ENCODE measurements at regions not wholly inside any gene's neighbourhood (a gene's known extent, or its start where the extent isn't known, plus 50 kb on each side); places are given as distances from the start of the nearest gene placed in this dataset.

- no peak overlapping the region for H3K27ac ChIP-seq
- no peak overlapping the region for H3K9ac ChIP-seq
- H2AFZ ChIP-seq (ENCODE audit: low read depth): no peak overlapping the region
- no peaks in the 10 kb centered on the region for H4K20me1 ChIP-seq (ENCODE audit: insufficient read depth)
- no peaks in the 10 kb centered on the region for H3K27me3 ChIP-seq (ENCODE audit: insufficient read depth, low read depth)
- no peak for TF ChIP-seq CTCF (conservative IDR thresholded peaks at IDR 0.05; ENCODE audit: low read depth, low read length)
- no peaks in the 10 kb centered on the region for H3K79me2 ChIP-seq (ENCODE audit: insufficient read depth, low read depth)
- no peaks in the 10 kb centered on the region for H3K4me1 ChIP-seq (ENCODE audit: low read depth, poor library complexity, severe bottlenecking)
- no peak overlapping the region for H3K4me3 ChIP-seq (IDR thresholded peaks at IDR 0.05; ENCODE audit: insufficient read depth, low read depth, low read length)
- H3K36me3 ChIP-seq (ENCODE audit: insufficient read depth): no peaks in the 10 kb centered on the region
- no peak overlapping the region for H3K4me2 ChIP-seq
Observed at GRCh38 chr3:27649277-27649676, 72.8 kb downstream of the EOMES start.

GRCh38 chr3:27646896-27647295 is 75.2 kb downstream of the EOMES start:
- no peaks in the 10 kb centered on the region for H3K27me3 ChIP-seq (ENCODE audit: insufficient read depth, low read depth)
- no peak overlapping the region for H3K4me2 ChIP-seq
- H2AFZ ChIP-seq (ENCODE audit: low read depth): no peak overlapping the region
- H3K27ac ChIP-seq: no peak overlapping the region
- TF ChIP-seq CTCF (conservative IDR thresholded peaks at IDR 0.05; ENCODE audit: low read depth, low read length): no peak
- no peaks in the 10 kb centered on the region for H3K4me1 ChIP-seq (ENCODE audit: low read depth, poor library complexity, severe bottlenecking)
- H3K4me3 ChIP-seq (IDR thresholded peaks at IDR 0.05; ENCODE audit: insufficient read depth, low read depth, low read length): no peak overlapping the region
- H3K79me2 ChIP-seq (ENCODE audit: insufficient read depth, low read depth): no peaks in the 10 kb centered on the region
- H3K9ac ChIP-seq: no peak overlapping the region
- no peaks in the 10 kb centered on the region for H3K36me3 ChIP-seq (ENCODE audit: insufficient read depth)
- no peaks in the 10 kb centered on the region for H4K20me1 ChIP-seq (ENCODE audit: insufficient read depth)

GRCh38 chr3:27644941-27645340 is 77.2 kb downstream of the EOMES start:
- H3K9ac ChIP-seq: no peak overlapping the region
- no peak overlapping the region for H3K27ac ChIP-seq
- H4K20me1 ChIP-seq (ENCODE audit: insufficient read depth): no peaks in the 10 kb centered on the region
- no peaks in the 10 kb centered on the region for H3K79me2 ChIP-seq (ENCODE audit: insufficient read depth, low read depth)
- no peak for TF ChIP-seq CTCF (conservative IDR thresholded peaks at IDR 0.05; ENCODE audit: low read depth, low read length)
- no peaks in the 10 kb centered on the region for H3K36me3 ChIP-seq (ENCODE audit: insufficient read depth)
- H3K27me3 ChIP-seq (ENCODE audit: insufficient read depth, low read depth): no peaks in the 10 kb centered on the region
- H3K4me2 ChIP-seq: no peak overlapping the region
- no peak overlapping the region for H3K4me3 ChIP-seq (IDR thresholded peaks at IDR 0.05; ENCODE audit: insufficient read depth, low read depth, low read length)
- H2AFZ ChIP-seq (ENCODE audit: low read depth): no peak overlapping the region
- no peaks in the 10 kb centered on the region for H3K4me1 ChIP-seq (ENCODE audit: low read depth, poor library complexity, severe bottlenecking)

GRCh38 chr3:27643355-27643754 is 78.8 kb downstream of the EOMES start:
- no peak overlapping the region for H3K4me3 ChIP-seq (IDR thresholded peaks at IDR 0.05; ENCODE audit: insufficient read depth, low read depth, low read length)
- H3K9ac ChIP-seq: no peak overlapping the region
- no peak overlapping the region for H3K27ac ChIP-seq
- H3K4me2 ChIP-seq: no peak overlapping the region
- H4K20me1 ChIP-seq (ENCODE audit: insufficient read depth): no peaks in the 10 kb centered on the region
- no peaks in the 10 kb centered on the region for H3K4me1 ChIP-seq (ENCODE audit: low read depth, poor library complexity, severe bottlenecking)
- no peaks in the 10 kb centered on the region for H3K79me2 ChIP-seq (ENCODE audit: insufficient read depth, low read depth)
- TF ChIP-seq CTCF (conservative IDR thresholded peaks at IDR 0.05; ENCODE audit: low read depth, low read length): no peak
- no peak overlapping the region for H2AFZ ChIP-seq (ENCODE audit: low read depth)
- no peaks in the 10 kb centered on the region for H3K36me3 ChIP-seq (ENCODE audit: insufficient read depth)
- no peaks in the 10 kb centered on the region for H3K27me3 ChIP-seq (ENCODE audit: insufficient read depth, low read depth)

- no peaks in the 10 kb centered on the region for H4K20me1 ChIP-seq (ENCODE audit: insufficient read depth)
- H3K4me3 ChIP-seq (IDR thresholded peaks at IDR 0.05; ENCODE audit: insufficient read depth, low read depth, low read length): no peak overlapping the region
- no peak overlapping the region for H3K9ac ChIP-seq
- no peaks in the 10 kb centered on the region for H3K79me2 ChIP-seq (ENCODE audit: insufficient read depth, low read depth)
- H2AFZ ChIP-seq (ENCODE audit: low read depth): no peak overlapping the region
- H3K4me1 ChIP-seq (ENCODE audit: low read depth, poor library complexity, severe bottlenecking): no peaks in the 10 kb centered on the region
- no peaks in the 10 kb centered on the region for H3K27me3 ChIP-seq (ENCODE audit: insufficient read depth, low read depth)
- no peak overlapping the region for H3K27ac ChIP-seq
- H3K36me3 ChIP-seq (ENCODE audit: insufficient read depth): no peaks in the 10 kb centered on the region
- no peak for TF ChIP-seq CTCF (conservative IDR thresholded peaks at IDR 0.05; ENCODE audit: low read depth, low read length)
- no peak overlapping the region for H3K4me2 ChIP-seq
Observed at GRCh38 chr3:27642796-27643195, 79.3 kb downstream of the EOMES start.

Measured in KMS-11 (cell line).